SJCRH30 (cell line): ENCODE measurements at regions not wholly inside any gene's neighbourhood (a gene's known extent, or its start where the extent isn't known, plus 50 kb on each side); places are given as distances from the start of the nearest gene placed in this dataset.
A peak's percentile ranks its signal among the peaks of the same experiment; 100 is the strongest.
"Not testable (repeated sequence)": the region's sequence is repeated elsewhere in the genome, so short reads cannot be mapped to it uniquely, and the experiment has no call there.

Experiments
- DNase-seq, 2 experiments: peaks; one replicate each; pipeline ENCODE4 v3.0.0-alpha.2; 2015 to 2020
- H3K27ac ChIP-seq: fragments of 250-450 bp; sonication (Bioruptor Pico); 2 replicates; pipeline ENCODE4 v1.5.1; 2020; ENCODE audit warnings: mild to moderate bottlenecking, moderate library complexity
- H3K27me3 ChIP-seq: fragments of 250-450 bp; sonication (Bioruptor Pico); 2 replicates; pipeline ENCODE4 v1.5.1; 2020; ENCODE audit warnings: mild to moderate bottlenecking, moderate library complexity
- H3K36me3 ChIP-seq: fragments of 250-450 bp; sonication (Bioruptor Pico); 2 replicates; pipeline ENCODE4 v1.5.1; 2020; ENCODE audit warnings: mild to moderate bottlenecking, moderate library complexity
- H3K4me1 ChIP-seq: fragments of 250-450 bp; sonication (Bioruptor Pico); 2 replicates; pipeline ENCODE4 v1.5.1; 2020; ENCODE audit warnings: mild to moderate bottlenecking, moderate library complexity
- H3K4me3 ChIP-seq: fragments of 250-450 bp; sonication (Bioruptor Pico); 2 replicates; pipeline ENCODE4 v1.5.1; 2020; ENCODE audit warnings: mild to moderate bottlenecking, moderate library complexity
- H3K9me3 ChIP-seq: fragments of 250-450 bp; sonication (Bioruptor Pico); replicated peaks from 2 replicates; pipeline ENCODE4 v1.5.1; 2020; ENCODE audit warnings: mild to moderate bottlenecking, moderate library complexity

- Histone ChIP-seq H3K4me1 (no peaks in the 10 kb centered on the region), H3K4me3 (no peak overlapping the region), H3K27ac (no peak overlapping the region), H3K27me3 (no peaks in the 10 kb centered on the region), H3K36me3 (no peaks in the 10 kb centered on the region; the same call in 1 of the 2 replicates), H3K9me3 (no peaks in the 10 kb centered on the region)
- DNase-seq = no peak
Observed at GRCh38 chr4:60384516-60384915, 815.6 kb upstream of the ADGRL3 start.

- no peaks in the 10 kb centered on the region for H3K9me3 ChIP-seq
- H3K4me3 ChIP-seq = no peak overlapping the region
- no peak overlapping the region for H3K27ac ChIP-seq
- H3K27me3 ChIP-seq = no peaks in the 10 kb centered on the region
- H3K36me3 ChIP-seq = no peaks in the 10 kb centered on the region
- DNase-seq = no peak
- H3K4me1 ChIP-seq = no peaks in the 10 kb centered on the region
Observed at GRCh38 chr4:60389633-60390032, 810.5 kb upstream of the ADGRL3 start.

- Histone ChIP-seq H3K4me1 (no peaks in the 10 kb centered on the region), H3K27me3 (no peaks in the 10 kb centered on the region), H3K27ac (no peak overlapping the region), H3K4me3 (no peak overlapping the region), H3K9me3 (no peaks in the 10 kb centered on the region), H3K36me3 (no peaks in the 10 kb centered on the region)
- no peak for DNase-seq
Observed at GRCh38 chr4:60396341-60397049, 803.6 kb upstream of the ADGRL3 start.

GRCh38 chr4:60400593-60400992 is 799.5 kb upstream of the ADGRL3 start:
- H3K27ac ChIP-seq = no peak overlapping the region
- H3K4me1 ChIP-seq = no peaks in the 10 kb centered on the region
- DNase-seq = no peak
- H3K4me3 ChIP-seq = no peak overlapping the region
- H3K9me3 ChIP-seq = no peaks in the 10 kb centered on the region
- H3K36me3 ChIP-seq = no peaks in the 10 kb centered on the region
- no peaks in the 10 kb centered on the region for H3K27me3 ChIP-seq

- no peak for DNase-seq
Observed at GRCh38 chr4:60404027-60404426, 796.1 kb upstream of the ADGRL3 start.

GRCh38 chr4:60422439-60422838 is 777.7 kb upstream of the ADGRL3 start:
- no peak overlapping the region for H3K27ac ChIP-seq
- H3K4me3 ChIP-seq = no peak overlapping the region
- no peaks in the 10 kb centered on the region for H3K9me3 ChIP-seq
- H3K36me3 ChIP-seq = no peaks in the 10 kb centered on the region
- H3K4me1 ChIP-seq = no peaks in the 10 kb centered on the region
- DNase-seq = no peak
- no peaks in the 10 kb centered on the region for H3K27me3 ChIP-seq

More at GRCh38 chr4:60404027-60404426, 796.1 kb upstream of the ADGRL3 start:
- no peaks in the 10 kb centered on the region for H3K9me3 ChIP-seq
- H3K27me3 ChIP-seq = no peaks in the 10 kb centered on the region
- H3K4me3 ChIP-seq = no peak overlapping the region
- no peaks in the 10 kb centered on the region for H3K4me1 ChIP-seq
- H3K27ac ChIP-seq = no peak overlapping the region
- H3K36me3 ChIP-seq = no peaks in the 10 kb centered on the region

- H3K27ac ChIP-seq, H3K9me3 ChIP-seq, H3K4me3 ChIP-seq, H3K27me3 ChIP-seq, H3K4me1 ChIP-seq, DNase-seq, H3K36me3 ChIP-seq: not testable (repeated sequence)
Observed at GRCh38 chr4:60423573-60424184, 776.4 kb upstream of the ADGRL3 start.

- DNase-seq = no peak
- Histone ChIP-seq H3K27me3 (no peaks in the 10 kb centered on the region), H3K36me3 (no peaks in the 10 kb centered on the region), H3K27ac (no peak overlapping the region), H3K4me3 (no peak overlapping the region), H3K9me3 (no peaks in the 10 kb centered on the region), H3K4me1 (no peaks in the 10 kb centered on the region)
Observed at GRCh38 chr4:60432911-60433310, 767.2 kb upstream of the ADGRL3 start.

GRCh38 chr4:60443068-60443467 is 757.1 kb upstream of the ADGRL3 start:
- Histone ChIP-seq H3K36me3 (no peaks in the 10 kb centered on the region), H3K4me1 (no peaks in the 10 kb centered on the region), H3K9me3 (no peaks in the 10 kb centered on the region), H3K27ac (no peak overlapping the region), H3K4me3 (no peak overlapping the region), H3K27me3 (no peaks in the 10 kb centered on the region)
- DNase-seq = no peak

GRCh38 chr4:60443796-60444195 is 756.3 kb upstream of the ADGRL3 start:
- Histone ChIP-seq H3K4me1 (no peaks in the 10 kb centered on the region), H3K27ac (no peak overlapping the region), H3K9me3 (no peaks in the 10 kb centered on the region), H3K36me3 (no peaks in the 10 kb centered on the region), H3K27me3 (no peaks in the 10 kb centered on the region), H3K4me3 (no peak overlapping the region)
- no peak for DNase-seq

GRCh38 chr4:60450054-60450453 is 750.1 kb upstream of the ADGRL3 start:
- Histone ChIP-seq H3K9me3 (no peaks in the 10 kb centered on the region), H3K36me3 (no peaks in the 10 kb centered on the region), H3K27ac (no peak overlapping the region), H3K4me3 (no peak overlapping the region), H3K4me1 (no peaks in the 10 kb centered on the region), H3K27me3 (no peaks in the 10 kb centered on the region)
- peak in 1 of 2 experiments; percentile 11 for DNase-seq

GRCh38 chr4:60452266-60452665 is 747.9 kb upstream of the ADGRL3 start:
- no peak for DNase-seq
- H3K4me3 ChIP-seq = no peak overlapping the region
- H3K27ac ChIP-seq = no peak overlapping the region
- H3K4me1 ChIP-seq = no peaks in the 10 kb centered on the region
- H3K27me3 ChIP-seq = no peaks in the 10 kb centered on the region
- H3K9me3 ChIP-seq = no peaks in the 10 kb centered on the region
- H3K36me3 ChIP-seq = no peaks in the 10 kb centered on the region

- DNase-seq = no peak
- Histone ChIP-seq H3K27me3 (no peaks in the 10 kb centered on the region), H3K4me1 (no peaks in the 10 kb centered on the region), H3K4me3 (no peak overlapping the region), H3K27ac (no peak overlapping the region), H3K36me3 (no peaks in the 10 kb centered on the region), H3K9me3 (no peaks in the 10 kb centered on the region)
Observed at GRCh38 chr4:60455380-60455779, 744.7 kb upstream of the ADGRL3 start.

- H3K27me3 ChIP-seq = no peaks in the 10 kb centered on the region
- H3K4me1 ChIP-seq = no peaks in the 10 kb centered on the region
- no peaks in the 10 kb centered on the region for H3K36me3 ChIP-seq
- DNase-seq = no peak
- H3K9me3 ChIP-seq = no peaks in the 10 kb centered on the region
- no peak overlapping the region for H3K27ac ChIP-seq
- no peak overlapping the region for H3K4me3 ChIP-seq
Observed at GRCh38 chr4:60461551-60461950, 738.6 kb upstream of the ADGRL3 start.

GRCh38 chr4:60463857-60464502 is 736.1 kb upstream of the ADGRL3 start:
- Histone ChIP-seq H3K4me1 (no peaks in the 10 kb centered on the region), H3K36me3 (no peaks in the 10 kb centered on the region), H3K27ac (no peak overlapping the region), H3K27me3 (no peaks in the 10 kb centered on the region), H3K9me3 (no peaks in the 10 kb centered on the region), H3K4me3 (no peak overlapping the region)
- DNase-seq = peak; percentile 7 to 61
